B cell (primary cell): ENCODE measurements at regions not wholly inside any gene's neighbourhood (a gene's known extent, or its start where the extent isn't known, plus 50 kb on each side); places are given as distances from the start of the nearest gene placed in this dataset.

Source experiments
- ATAC-seq: fragments of 200-7000 bp; cut with Tn5 transposase; one replicate; pipeline ENCODE4 v1.10.0; 2021; ENCODE audit warnings: low read depth, mild to moderate bottlenecking, moderate number of reproducible peaks, moderate library complexity
- CTCF ChIA-PET: fragments of 350-600 bp; sonication (Branson Sonifier 250); formaldehyde crosslinking; loops from one replicate; lab custom pipeline; 2021; ENCODE audit warnings: antibody characterized with exemption, inconsistent platforms; lab: Charles Lee
- POLR2A ChIA-PET: fragments of 350-600 bp; sonication (Branson Sonifier 250); formaldehyde crosslinking; loops from one replicate; lab custom pipeline; 2021; ENCODE audit warnings: antibody characterized with exemption; lab: Charles Lee
- DNase-seq: peaks from one replicate; pipeline ENCODE4 v3.0.0; 2013
- H2AFZ ChIP-seq: 2 replicates; pipeline ENCODE4 v1.6.1; 2012; ENCODE audit warnings: mild to moderate bottlenecking, low read depth, low read length; ENCODE audit not compliant: insufficient read depth, poor library complexity, severe bottlenecking
- H3K27ac ChIP-seq, 2 donors: 1 replicate in 1 of 2; 2 replicates in 1 of 2; pipeline ENCODE4 v1.5.1; 2012 to 2013; ENCODE audit warnings: low read length in 2 of 2, mild to moderate bottlenecking in 2 of 2, moderate library complexity in 1 of 2
- H3K27me3 ChIP-seq, 4 experiments: fragments of 200-600 bp in 1 of 4; sonication (generic) in 1 of 4; replicated peaks in 1 of 4; 1 replicate in 2 of 4; 2 replicates in 2 of 4; pipeline versions ENCODE4 v1.6.1 to v1.7.0; 2013 to 2016; ENCODE audit warnings: low read length in 3 of 4, mild to moderate bottlenecking in 2 of 4, mixed read lengths in 1 of 4, moderate library complexity in 1 of 4; ENCODE audit not compliant: insufficient read depth in 4 of 4, control insufficient read depth in 3 of 4; ENCODE audit errors: control extremely low read depth in 1 of 4
- H3K36me3 ChIP-seq, 2 experiments: replicated peaks in 1 of 2; 1 replicate in 1 of 2; 2 replicates in 1 of 2; pipeline versions ENCODE4 v1.6.1 to v1.7.1; 2013; ENCODE audit warnings: low read length in 1 of 2; ENCODE audit not compliant: insufficient read depth in 2 of 2, control insufficient read depth in 1 of 2; ENCODE audit errors: control extremely low read depth in 1 of 2, extremely low read depth in 1 of 2
- H3K4me1 ChIP-seq, 2 donors: fragments of 200-600 bp in 1 of 2; sonication (generic) in 1 of 2; 1 replicate in 1 of 2; 2 replicates in 1 of 2; pipeline versions ENCODE4 v1.5.1 to v1.6.1; 2013 to 2017; ENCODE audit warnings: low read length in 2 of 2; ENCODE audit not compliant: control insufficient read depth in 2 of 2, insufficient read depth in 2 of 2
- H3K4me2 ChIP-seq: replicated peaks from 2 replicates; pipeline ENCODE3; 2012; ENCODE audit warnings: mild to moderate bottlenecking, low read depth, low read length; ENCODE audit not compliant: poor library complexity, severe bottlenecking
- H3K4me3 ChIP-seq, 5 experiments: fragments of 200-600 bp in 1 of 5; sonication (generic) in 1 of 5; 1 replicate in 3 of 5; 2 replicates in 2 of 5; pipeline versions ENCODE4 v1.5.1 to v1.7.0; 2011 to 2016; ENCODE audit warnings: low read length in 4 of 5, mild to moderate bottlenecking in 4 of 5, low read depth in 2 of 5, control low read depth in 1 of 5, moderate library complexity in 1 of 5; ENCODE audit not compliant: insufficient read depth in 1 of 5; ENCODE audit errors: control extremely low read depth in 1 of 5, extremely low read depth in 1 of 5
- H3K79me2 ChIP-seq: fragments of 200-600 bp; sonication (generic); one replicate; pipeline ENCODE4 v1.6.0; 2016; ENCODE audit warnings: low read length; ENCODE audit not compliant: control insufficient read depth, insufficient read depth
- H3K9ac ChIP-seq: fragments of 200-600 bp; sonication (generic); 2 replicates; pipeline ENCODE4 v1.6.1; 2017; ENCODE audit warnings: mild to moderate bottlenecking, low read length, moderate library complexity
- H3K9me3 ChIP-seq, 3 donors: one replicate each; pipeline versions ENCODE4 v1.6.1 to v1.7.1; 2013; ENCODE audit warnings: low read length in 2 of 3; ENCODE audit not compliant: control insufficient read depth in 2 of 3, insufficient read depth in 1 of 3; ENCODE audit errors: control extremely low read depth in 1 of 3
- H4K20me1 ChIP-seq: 2 replicates; pipeline ENCODE4 v1.6.0; 2012; ENCODE audit warnings: mild to moderate bottlenecking, low read length; ENCODE audit not compliant: insufficient read depth, control insufficient read depth, poor library complexity, severe bottlenecking
- H3K27ac Mint-ChIP-seq: one replicate; pipeline ENCODE4 v1.8.0; 2021; ENCODE audit warnings: mixed read lengths
- H3K27me3 Mint-ChIP-seq: one replicate; pipeline ENCODE4 v1.8.0; 2021; ENCODE audit warnings: mixed read lengths
- H3K4me1 Mint-ChIP-seq: one replicate; pipeline ENCODE4 v1.8.0; 2021; ENCODE audit warnings: mixed read lengths
- H3K4me3 Mint-ChIP-seq: one replicate; pipeline ENCODE4 v1.8.0; 2021; ENCODE audit warnings: mixed read lengths
- H3K9me3 Mint-ChIP-seq: one replicate; pipeline ENCODE4 v1.8.0; 2022; ENCODE audit warnings: mixed read lengths; ENCODE audit not compliant: insufficient read depth
- CTCF ChIP-seq: fragments of 200-600 bp; IDR thresholded peaks from one replicate; pipeline ENCODE4 v1.8.0; 2022; ENCODE audit warnings: antibody characterized with exemption, mild to moderate bottlenecking
- EZH2 ChIP-seq: IDR thresholded peaks from 2 replicates; pipeline ENCODE4 v1.6.1; 2012; ENCODE audit warnings: borderline replicate concordance, low read depth, mild to moderate bottlenecking, moderate library complexity, low read length; ENCODE audit not compliant: insufficient read depth, poor library complexity, severe bottlenecking
- WGBS: methylation state at CpG from one replicate; pipeline ENCODE4 v1.1.5; 2013; ENCODE audit warnings: missing lambda C conversion rate; ENCODE audit not compliant: insufficient coverage; 5-methylcytosine and 5-hydroxymethylcytosine counted together
- intact Hi-C: fragments of 100-400 bp; cut with micrococcal nuclease; formaldehyde crosslinking; loops from one replicate; pipeline ENCODE4 v1.10.0; 2022

- ChIA-PET CTCF (interaction anchor here (1.0 kb wide), 1 partner anchor 30 kb away, joined by 5 read pairs; no protein-coding TSS in a partner anchor), POLR2A (no interaction called here)
- Histone ChIP-seq H3K27ac (no peak overlapping the region), H3K4me3 (peak overlapping the region in 4 of 5 experiments; percentile 16 to 50 (median 38)), H3K9ac (peak overlapping the region; percentile 47), H3K4me2 (peak overlapping the region; percentile 79), H3K9me3 (peaks cover 0 to 18% (median 5%) of the 10 kb centered on the region in 3 donors), H3K79me2 (no peaks in the 10 kb centered on the region), H4K20me1 (no peaks in the 10 kb centered on the region), H2AFZ (peak overlapping the region; percentile 63), H3K27me3 (peaks cover 3 to 42% (median 34%) of the 10 kb centered on the region in 4 experiments), H3K4me1 (peaks cover 13 to 15% of the 10 kb centered on the region in 2 donors), H3K36me3 (no peaks in the 10 kb centered on the region)
- no peak for ATAC-seq
- H3K4me1 Mint-ChIP-seq, result peaks cover 15% of the 10 kb centered on the region
- intact Hi-C loops, result no loop called here
- DNase-seq, result peak; percentile 43
- peak; percentile 63 for TF ChIP-seq EZH2
- no peak for TF ChIP-seq CTCF
- WGBS, result 7% methylated on average over 35 of the region's 45 CpGs
- no peak overlapping the region for H3K27ac Mint-ChIP-seq
- peaks cover 58% of the 10 kb centered on the region for H3K27me3 Mint-ChIP-seq
- peak overlapping the region; percentile 57 for H3K4me3 Mint-ChIP-seq
- no peaks in the 10 kb centered on the region for H3K9me3 Mint-ChIP-seq
These were observed 150.5 kb upstream of the PRSS16 start for GRCh38 chr6:27096834-27097511.

GRCh38 chr6:27098956-27099355, 148.5 kb upstream of the PRSS16 start:
- H3K27ac Mint-ChIP-seq, result no peak overlapping the region
- CTCF ChIA-PET, result no interaction called here
- H4K20me1 ChIP-seq, result no peaks in the 10 kb centered on the region

More at GRCh38 chr6:27098956-27099355, 148.5 kb upstream of the PRSS16 start:
- TF ChIP-seq CTCF (no peak), EZH2 (no peak)
- peaks cover 3 to 30% (median 23%) of the 10 kb centered on the region in 4 experiments for H3K27me3 ChIP-seq
- H3K9me3 ChIP-seq, result peaks cover 0 to 18% (median 5%) of the 10 kb centered on the region in 3 donors
- H3K4me2 ChIP-seq, result no peak overlapping the region
- H3K27ac ChIP-seq, result no peak overlapping the region
- POLR2A ChIA-PET, result no interaction called here
- no peak for DNase-seq
- Mint-ChIP-seq H3K9me3 (no peaks in the 10 kb centered on the region), H3K27me3 (peaks cover 43% of the 10 kb centered on the region), H3K4me1 (peaks cover 13% of the 10 kb centered on the region), H3K4me3 (no peak overlapping the region)
- H3K79me2 ChIP-seq, result no peaks in the 10 kb centered on the region
- no peak for ATAC-seq
- no peak overlapping the region for H2AFZ ChIP-seq
- H3K36me3 ChIP-seq, result no peaks in the 10 kb centered on the region
- H3K4me1 ChIP-seq, result peaks cover 11 to 12% of the 10 kb centered on the region in 2 donors
- 96% methylated on average over 17 of the region's 19 CpGs for WGBS
- H3K9ac ChIP-seq, result no peak overlapping the region
- H3K4me3 ChIP-seq, result no peak overlapping the region
- intact Hi-C loops, result no loop called here
